H1 (cell line): ENCODE measurements at regions not wholly inside any gene's neighbourhood (a gene's known extent, or its start where the extent isn't known, plus 50 kb on each side); places are given as distances from the start of the nearest gene placed in this dataset.

ENCODE experiments used
- CTCF ChIA-PET: fragments of 300-600 bp; sonication (Branson Sonifier 250); formaldehyde crosslinking; loops from one replicate; lab custom pipeline; 2021; ENCODE audit not compliant: partially characterized antibody; lab: Charles Lee
- POLR2A ChIA-PET: fragments of 300-600 bp; sonication (Branson Sonifier 250); formaldehyde crosslinking; loops from one replicate; lab custom pipeline; 2021; ENCODE audit warnings: inconsistent platforms; ENCODE audit not compliant: partially characterized antibody; lab: Charles Lee
- DNase-seq, 2 experiments: peaks; one replicate each; pipeline versions ENCODE4 v3.0.0 to v3.0.0-alpha.2; 2010 to 2022; ENCODE audit warnings: low spot score in 2 of 2, low read depth in 1 of 2, mixed read lengths in 1 of 2
- FAIRE-seq: peaks from 2 replicates; lab custom pipeline; 2011; peaks lifted over from hg19 to GRCh38; lab: Jason Lieb, UNC
- H2AFZ ChIP-seq: 2 replicates; pipeline ENCODE4 v1.8.1; 2012; ENCODE audit warnings: low read length, inconsistent platforms
- H2AK5ac ChIP-seq: 2 replicates; pipeline ENCODE4 v1.6.1; 2013; ENCODE audit warnings: low read depth, low read length
- H2BK120ac ChIP-seq: replicated peaks from 2 replicates; pipeline ENCODE3; 2013; ENCODE audit warnings: low read depth, low read length, inconsistent platforms
- H2BK12ac ChIP-seq: 2 replicates; pipeline ENCODE4 v1.6.1; 2013; ENCODE audit warnings: low read depth, low read length
- H2BK15ac ChIP-seq: 2 replicates; pipeline ENCODE4 v1.6.1; 2013; ENCODE audit warnings: low read length
- H2BK20ac ChIP-seq: 2 replicates; pipeline ENCODE4 v1.6.1; 2013; ENCODE audit warnings: low read length
- H2BK5ac ChIP-seq: 2 replicates; pipeline ENCODE4 v1.6.1; 2013; ENCODE audit warnings: low read depth, low read length
- H3K14ac ChIP-seq: 2 replicates; pipeline ENCODE4 v1.6.1; 2013; ENCODE audit warnings: inconsistent platforms; ENCODE audit not compliant: insufficient read length
- H3K18ac ChIP-seq: 2 replicates; pipeline ENCODE4 v1.6.1; 2013; ENCODE audit warnings: low read length; ENCODE audit errors: extremely low read depth
- H3K23ac ChIP-seq: 2 replicates; pipeline ENCODE4 v1.6.1; 2013; ENCODE audit warnings: inconsistent platforms; ENCODE audit not compliant: insufficient read length
- H3K23me2 ChIP-seq: 2 replicates; pipeline ENCODE4 v1.6.1; 2013; ENCODE audit warnings: low read depth, low read length
- H3K27ac ChIP-seq: 2 replicates; pipeline ENCODE4 v1.6.1; 2011; ENCODE audit warnings: low read depth, low read length, inconsistent platforms
- H3K27me3 ChIP-seq, 4 experiments: replicated peaks in 1 of 4; 1 replicate in 1 of 4; 2 replicates in 3 of 4; pipeline versions ENCODE4 v1.6.1 to v1.8.1; 2011 to 2013; ENCODE audit warnings: low read length in 3 of 4, mild to moderate bottlenecking in 3 of 4, inconsistent platforms in 2 of 4, mixed read lengths in 2 of 4, moderate library complexity in 1 of 4; ENCODE audit not compliant: control insufficient read depth in 3 of 4, insufficient read depth in 3 of 4; ENCODE audit errors: extremely low read depth in 1 of 4
- H3K36me3 ChIP-seq, 4 experiments: 2 replicates each; pipeline versions ENCODE4 v1.6.1 to v1.8.1; 2011 to 2013; ENCODE audit warnings: mild to moderate bottlenecking in 4 of 4, low read length in 3 of 4, moderate library complexity in 2 of 4, control low read depth in 1 of 4, inconsistent platforms in 1 of 4; ENCODE audit not compliant: insufficient read depth in 4 of 4, control insufficient read depth in 2 of 4
- H3K4ac ChIP-seq: replicated peaks from 2 replicates; pipeline ENCODE3; 2013; ENCODE audit warnings: low read length, low read depth, mixed read lengths, inconsistent platforms; ENCODE audit not compliant: insufficient read length
- H3K4me1 ChIP-seq, 4 experiments: replicated peaks in 1 of 4; 1 replicate in 1 of 4; 2 replicates in 3 of 4; pipeline versions ENCODE4 v1.6.1 to v1.8.1; 2011 to 2013; ENCODE audit warnings: low read length in 3 of 4, inconsistent platforms in 2 of 4, mixed read lengths in 1 of 4; ENCODE audit not compliant: insufficient read depth in 4 of 4, control insufficient read depth in 3 of 4
- H3K4me2 ChIP-seq, 2 experiments: 2 replicates each; pipeline versions ENCODE4 v1.6.1 to v1.8.1; 2011 to 2013; ENCODE audit warnings: low read depth in 2 of 2, low read length in 2 of 2, control low read depth in 1 of 2, inconsistent platforms in 1 of 2, mild to moderate bottlenecking in 1 of 2; ENCODE audit not compliant: insufficient read depth in 1 of 2
- H3K4me3 ChIP-seq, 4 experiments: fragments of 200-600, 300-600 bp in 1 of 4; sonication (generic), shearing (Covaris generic), sonication (Bioruptor Twin) in 1 of 4; 2 replicates each; pipeline versions ENCODE4 v1.5.1 to v1.8.1; 2011 to 2016; ENCODE audit warnings: low read length in 4 of 4, low read depth in 3 of 4, control low read depth in 2 of 4, inconsistent platforms in 2 of 4, mild to moderate bottlenecking in 2 of 4, mixed read lengths in 1 of 4, moderate library complexity in 1 of 4; ENCODE audit not compliant: insufficient read depth in 2 of 4; ENCODE audit errors: extremely low read depth in 1 of 4
- H3K56ac ChIP-seq: replicated peaks from 2 replicates; pipeline ENCODE3; 2013; ENCODE audit warnings: low read depth, mild to moderate bottlenecking, mixed read lengths, low read length, inconsistent platforms; ENCODE audit not compliant: insufficient read length
- H3K79me1 ChIP-seq: 2 replicates; pipeline ENCODE4 v1.6.1; 2013; ENCODE audit warnings: low read depth, low read length, control low read depth
- H3K79me2 ChIP-seq, 2 experiments: 2 replicates each; pipeline versions ENCODE4 v1.6.1 to v1.8.1; 2012 to 2013; ENCODE audit warnings: low read length in 2 of 2, mild to moderate bottlenecking in 2 of 2, inconsistent platforms in 1 of 2; ENCODE audit not compliant: insufficient read depth in 2 of 2, control insufficient read depth in 1 of 2
- H3K9ac ChIP-seq, 4 experiments: replicated peaks in 1 of 4; 1 replicate in 1 of 4; 2 replicates in 3 of 4; pipeline versions ENCODE4 v1.6.1 to v1.8.1; 2011 to 2013; ENCODE audit warnings: low read depth in 3 of 4, low read length in 3 of 4, control low read depth in 2 of 4, mild to moderate bottlenecking in 2 of 4, moderate library complexity in 2 of 4, inconsistent platforms in 1 of 4; ENCODE audit errors: extremely low read depth in 1 of 4
- H3K9me3 ChIP-seq, 2 experiments: 2 replicates each; pipeline versions ENCODE4 v1.6.1 to v1.8.1; 2012 to 2013; ENCODE audit warnings: mild to moderate bottlenecking in 2 of 2, moderate library complexity in 2 of 2, control low read depth in 1 of 2, inconsistent platforms in 1 of 2, low read depth in 1 of 2, low read length in 1 of 2, mixed read lengths in 1 of 2; ENCODE audit not compliant: insufficient read depth in 2 of 2
- H4K20me1 ChIP-seq, 2 experiments: replicated peaks in 1 of 2; 2 replicates each; pipeline versions ENCODE3 to v1.8.1; 2011 to 2013; ENCODE audit warnings: inconsistent platforms in 2 of 2, low read length in 2 of 2, mild to moderate bottlenecking in 1 of 2; ENCODE audit not compliant: insufficient read depth in 2 of 2, control insufficient read depth in 1 of 2
- H4K5ac ChIP-seq: 2 replicates; pipeline ENCODE4 v1.6.1; 2013; ENCODE audit warnings: low read length, low read depth, mixed read lengths, inconsistent platforms; ENCODE audit not compliant: insufficient read length
- H4K8ac ChIP-seq: 2 replicates; pipeline ENCODE4 v1.8.0; 2013; ENCODE audit warnings: mild to moderate bottlenecking, moderate library complexity, low read length, inconsistent platforms; ENCODE audit not compliant: insufficient read depth; ENCODE audit errors: extremely low read depth
- H4K91ac ChIP-seq: replicated peaks from 2 replicates; pipeline ENCODE3; 2013; ENCODE audit warnings: low read length, mixed read lengths, inconsistent platforms; ENCODE audit not compliant: insufficient read length
- ATF2 ChIP-seq: IDR thresholded peaks from 2 replicates; pipeline ENCODE4 v1.6.1; 2012; ENCODE audit warnings: low read length, inconsistent platforms
- EGR1 ChIP-seq: IDR thresholded peaks from 2 replicates; pipeline ENCODE4 v1.6.1; 2011; ENCODE audit warnings: low read depth, low read length, borderline replicate concordance
- EZH2 ChIP-seq: fragments of 200-600 bp; sonication (generic); IDR thresholded peaks from 2 replicates; pipeline ENCODE4 v1.7.1; 2012; ENCODE audit warnings: low read depth, mild to moderate bottlenecking, moderate library complexity, low read length, inconsistent platforms; ENCODE audit not compliant: severe bottlenecking
- GTF2F1 ChIP-seq: IDR thresholded peaks from 2 replicates; pipeline ENCODE4 v1.6.1; 2012; ENCODE audit warnings: low read depth, low read length, improper control_type of control experiment, borderline replicate concordance
- MAX ChIP-seq: IDR thresholded peaks from 2 replicates; pipeline ENCODE4 v1.6.1; 2012; ENCODE audit warnings: inconsistent platforms
- RFX5 ChIP-seq: IDR thresholded peaks from 2 replicates; pipeline ENCODE4 v1.6.1; 2011; ENCODE audit warnings: low read depth, low read length, improper control_type of control experiment, borderline replicate concordance
- RNF2 ChIP-seq: fragments of 200-900, 300-1000 bp; sonication (generic); IDR thresholded peaks from 2 replicates; pipeline ENCODE4 v1.7.1; 2016; ENCODE audit warnings: borderline replicate concordance, low read depth, mild to moderate bottlenecking, antibody characterized with exemption, low read length; ENCODE audit not compliant: poor library complexity, severe bottlenecking; ENCODE audit errors: missing control alignments
- SP4 ChIP-seq: IDR thresholded peaks from 2 replicates; pipeline ENCODE4 v1.6.1; 2012; ENCODE audit warnings: low read length, inconsistent platforms
- TEAD4 ChIP-seq: IDR thresholded peaks from 2 replicates; pipeline ENCODE4 v1.6.1; 2012; ENCODE audit warnings: low read depth, low read length, inconsistent platforms, mixed read lengths
- WGBS, 2 experiments: shearing (Covaris generic) in 1 of 2; methylation state at CpG; one replicate each; pipeline versions ENCODE4 v1.1.6 to v1.1.7; 2013 to 2015; ENCODE audit warnings: low lambda C conversion rate in 2 of 2, mixed read lengths in 2 of 2, inconsistent platforms in 1 of 2, low coverage in 1 of 2, missing lambda C conversion rate in 1 of 2; ENCODE audit not compliant: insufficient replicate concordance in 2 of 2, insufficient coverage in 1 of 2, insufficient read length in 1 of 2; ENCODE audit errors: extremely low coverage in 1 of 2, missing lambda C conversion rate in 1 of 2; 5-methylcytosine and 5-hydroxymethylcytosine counted together

GRCh38 chr5:168214071-168214470, 77.4 kb upstream of the WWC1 start:
- H2AFZ ChIP-seq, result no peak overlapping the region
- H4K20me1 ChIP-seq, result no peaks in the 10 kb centered on the region
- no peak overlapping the region for H3K23ac ChIP-seq
- H3K9me3 ChIP-seq, result no peaks in the 10 kb centered on the region
- H3K79me1 ChIP-seq, result no peaks in the 10 kb centered on the region
- TF ChIP-seq EZH2, result no peak
- TF ChIP-seq ATF2, result no peak
- no peak for TF ChIP-seq EGR1
- TF ChIP-seq GTF2F1, result no peak
- TF ChIP-seq RFX5, result no peak
- TF ChIP-seq SP4, result no peak
- no peak for TF ChIP-seq RNF2
- TF ChIP-seq MAX, result no peak
- TF ChIP-seq TEAD4, result no peak
- TF ChIP-seq, all 59 proteins: peak for 0
- Histone ChIP-seq H2BK120ac (no peak overlapping the region), H3K18ac (no peak overlapping the region), H3K4ac (no peak overlapping the region), H2AK5ac (no peak overlapping the region; the same call in 1 of the 2 replicates), H4K91ac (no peak overlapping the region), H3K4me1 (peaks cover 2 to 13% (median 11%) of the 10 kb centered on the region in 4 experiments; a peak in 6 of 7 replicates), H3K4me3 (no peak overlapping the region), H3K56ac (no peak overlapping the region), H3K79me2 (no peaks in the 10 kb centered on the region), H4K5ac (no peak overlapping the region), H3K27me3 (no peaks in the 10 kb centered on the region), H2BK20ac (no peak overlapping the region), H2BK12ac (no peak overlapping the region), H3K23me2 (no peaks in the 10 kb centered on the region), H4K8ac (no peak overlapping the region), H3K27ac (no peak overlapping the region), H3K4me2 (no peak overlapping the region), H3K36me3 (no peaks in the 10 kb centered on the region), H3K14ac (no peak overlapping the region), H2BK5ac (no peak overlapping the region), H2BK15ac (no peak overlapping the region), H3K9ac (no peak overlapping the region)
- ChIA-PET CTCF (interaction anchor here (1.7 to 13.7 kb wide), 3 partner anchors 94 to 167 kb away, joined by 5 to 192 read pairs (median 7); no protein-coding TSS in a partner anchor), POLR2A (no interaction called here)
- WGBS, 2 experiments, result 95% methylated on average over 3 of the region's 3 CpGs; no CpG with 5 or more reads in 1 of the 2 experiments
- FAIRE-seq (no peak), DNase-seq (no peak)
